Lower lobe of right lung (tissue), 2 donors: ENCODE measurements at regions not wholly inside any gene's neighbourhood (a gene's known extent, or its start where the extent isn't known, plus 50 kb on each side); places are given as distances from the start of the nearest gene placed in this dataset.
A peak's percentile ranks its signal among the peaks of the same experiment; 100 is the strongest.

Experiments used
- ATAC-seq, 2 donors: fragments of 200-7000 bp; cut with Tn5 transposase; one replicate each; pipeline ENCODE4 v1.9.1; 2020 to 2022; ENCODE audit warnings: mild to moderate bottlenecking in 2 of 2, moderate library complexity in 2 of 2
- DNase-seq: peaks from one replicate; pipeline ENCODE4 v3.0.0-alpha.2; 2020
- H3K27ac ChIP-seq: fragments of 200-600 bp; one replicate; pipeline ENCODE4 v1.8.0; 2022
- H3K27me3 ChIP-seq: fragments of 200-600 bp; one replicate; pipeline ENCODE4 v1.8.0; 2022; ENCODE audit warnings: low read depth
- H3K36me3 ChIP-seq: fragments of 200-600 bp; one replicate; pipeline ENCODE4 v1.8.0; 2022; ENCODE audit warnings: mild to moderate bottlenecking
- H3K4me1 ChIP-seq: fragments of 200-600 bp; one replicate; pipeline ENCODE4 v1.8.0; 2022
- H3K4me3 ChIP-seq: fragments of 200-600 bp; one replicate; pipeline ENCODE4 v1.8.0; 2022; ENCODE audit warnings: mild to moderate bottlenecking
- H3K9me3 ChIP-seq: fragments of 200-600 bp; one replicate; pipeline ENCODE4 v1.8.0; 2022
- CTCF ChIP-seq: fragments of 200-600 bp; IDR thresholded peaks from one replicate; pipeline ENCODE4 v1.8.0; 2022; ENCODE audit warnings: antibody characterized with exemption, mild to moderate bottlenecking
- intact Hi-C: fragments of 100-400 bp; cut with DNase I; formaldehyde crosslinking; loops from one replicate; pipeline ENCODE4 v1.11.0; 2022
- donor health status: DM: no; HTN: yes; CAD: no; lungs with severe emphysema.

GRCh38 chr22:49192857-49193250 is 634.8 kb downstream of the BRD1 start:
- Histone ChIP-seq H3K27me3 (peaks cover 3% of the 10 kb centered on the region), H3K9me3 (no peaks in the 10 kb centered on the region), H3K4me1 (peaks cover 6% of the 10 kb centered on the region), H3K4me3 (no peak overlapping the region), H3K36me3 (no peaks in the 10 kb centered on the region), H3K27ac (no peak overlapping the region)
- TF ChIP-seq CTCF = no peak
- DNase-seq (no peak), ATAC-seq (no peak)
- intact Hi-C loops = no loop called here

- H3K4me3 ChIP-seq = no peak overlapping the region
- DNase-seq (no peak), ATAC-seq (peak in 1 of 2 donors; percentile 34)
- H3K9me3 ChIP-seq = no peaks in the 10 kb centered on the region
- peaks cover 6% of the 10 kb centered on the region for H3K4me1 ChIP-seq
- H3K27ac ChIP-seq = no peak overlapping the region
- TF ChIP-seq CTCF = no peak
- no peaks in the 10 kb centered on the region for H3K36me3 ChIP-seq
- intact Hi-C loops = no loop called here
- peaks cover 3% of the 10 kb centered on the region for H3K27me3 ChIP-seq
These were observed 635.4 kb downstream of the BRD1 start for GRCh38 chr22:49192180-49192856.

DNA sequence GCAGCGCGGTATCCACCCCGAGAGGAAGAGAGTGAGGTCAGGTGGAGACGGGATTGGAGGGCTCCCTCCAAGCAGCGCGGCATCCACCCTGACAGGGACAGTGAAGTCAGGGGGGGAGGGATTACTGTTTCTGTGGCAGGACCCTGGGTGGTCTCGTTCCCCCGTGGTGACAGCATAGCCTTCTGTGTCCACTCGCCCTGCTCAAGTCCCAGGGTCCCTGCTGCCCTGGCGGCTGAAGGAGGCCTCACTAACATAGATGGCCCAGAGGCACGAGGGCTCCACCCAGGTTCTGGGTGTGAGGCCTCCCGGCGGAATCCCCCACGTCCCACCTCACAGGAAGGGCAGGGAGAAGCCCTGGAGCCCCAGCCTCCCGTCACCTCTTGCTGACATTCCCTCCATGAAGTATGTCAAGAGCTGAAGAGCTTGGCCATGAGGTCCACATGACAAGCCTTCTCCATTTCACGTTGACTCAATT is 636.1 kb downstream of the BRD1 start:
- Histone ChIP-seq H3K36me3 (no peaks in the 10 kb centered on the region), H3K4me3 (no peak overlapping the region), H3K27ac (no peak overlapping the region), H3K4me1 (peaks cover 6% of the 10 kb centered on the region), H3K27me3 (peaks cover 7% of the 10 kb centered on the region), H3K9me3 (no peaks in the 10 kb centered on the region)
- ATAC-seq = no peak
- intact Hi-C loops = no loop called here
- DNase-seq = no peak
- no peak for TF ChIP-seq CTCF

DNA sequence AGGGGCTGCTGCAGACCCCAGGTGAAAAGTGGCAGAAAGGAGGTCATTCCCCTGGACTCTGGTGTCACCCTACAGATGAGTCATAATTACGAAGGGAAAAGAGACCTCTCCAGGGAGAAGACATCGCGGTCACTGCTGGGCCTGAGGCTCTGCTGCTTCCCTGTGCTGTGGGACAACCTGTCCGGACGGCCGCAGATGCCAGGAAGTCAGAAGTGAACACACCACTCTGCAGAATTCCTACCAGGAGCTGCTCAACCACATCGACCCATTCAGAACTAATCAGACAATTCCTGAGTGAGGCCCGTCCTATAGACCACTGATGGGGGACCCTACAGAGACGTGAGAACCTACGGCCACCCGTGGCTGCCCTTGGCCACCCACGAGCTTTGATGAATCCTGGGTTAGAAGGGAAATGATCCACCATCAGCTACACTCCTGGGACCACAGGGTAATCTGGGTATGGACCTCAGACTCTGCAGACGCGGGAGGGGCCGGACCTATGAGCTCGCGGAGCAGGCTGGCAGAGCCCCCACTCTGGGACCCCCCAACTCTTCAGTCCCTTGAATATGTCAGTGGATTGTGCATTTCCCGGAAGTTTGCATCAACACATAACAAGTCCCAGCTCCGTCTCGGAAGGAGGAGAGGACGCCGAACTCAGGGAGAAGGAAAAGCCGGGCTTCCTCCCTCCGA is 636.7 kb downstream of the BRD1 start:
- no peak for TF ChIP-seq CTCF
- H3K27me3 ChIP-seq = peaks cover 7% of the 10 kb centered on the region
- no peak overlapping the region for H3K27ac ChIP-seq
- ATAC-seq (no peak), DNase-seq (peak; percentile 34)
- no peaks in the 10 kb centered on the region for H3K36me3 ChIP-seq
- H3K4me1 ChIP-seq = peaks cover 6% of the 10 kb centered on the region
- intact Hi-C loops = no loop called here
- no peak overlapping the region for H3K4me3 ChIP-seq
- no peaks in the 10 kb centered on the region for H3K9me3 ChIP-seq

- intact Hi-C loops = no loop called here
- H3K36me3 ChIP-seq = no peaks in the 10 kb centered on the region
- no peak for ATAC-seq
- H3K4me1 ChIP-seq = peaks cover 6% of the 10 kb centered on the region
- DNase-seq = peak; percentile 37
- H3K27me3 ChIP-seq = peaks cover 9% of the 10 kb centered on the region
- no peak for TF ChIP-seq CTCF
- no peaks in the 10 kb centered on the region for H3K9me3 ChIP-seq
- H3K4me3 ChIP-seq = no peak overlapping the region
- H3K27ac ChIP-seq = no peak overlapping the region
These were observed 637.8 kb downstream of the BRD1 start for GRCh38 chr22:49189871-49190270.
